HG03175 (cell line): ENCODE measurements at regions not wholly inside any gene's neighbourhood (a gene's known extent, or its start where the extent isn't known, plus 50 kb on each side); places are given as distances from the start of the nearest gene placed in this dataset.
"Not testable (repeated sequence)": the region's sequence is repeated elsewhere in the genome, so short reads cannot be mapped to it uniquely, and the experiment has no call there.

Experiments used
- ATAC-seq: cut with Tn5 transposase; IDR thresholded peaks from one replicate; pipeline ENCODE4 v1.9.1; 2021; ENCODE audit warnings: mild to moderate bottlenecking, moderate library complexity; ENCODE audit not compliant: unreplicated experiment

GRCh38 chr3:176357891-176358290 is 839.4 kb downstream of the TBL1XR1 start:
- no peak for ATAC-seq

- no peak for ATAC-seq
Measured at GRCh38 chr3:176354843-176355242, 842.4 kb downstream of the TBL1XR1 start.

GRCh38 chr3:176352716-176353334 is 844.5 kb downstream of the TBL1XR1 start:
- ATAC-seq, result no peak

- no peak for ATAC-seq
Measured at GRCh38 chr3:176351408-176351807, 845.9 kb downstream of the TBL1XR1 start.

- ATAC-seq, result no peak
Measured at GRCh38 chr3:176349706-176350105, 847.6 kb downstream of the TBL1XR1 start.

- no peak for ATAC-seq
Measured at GRCh38 chr3:176347424-176348146, 849.7 kb downstream of the TBL1XR1 start.

- ATAC-seq, result no peak
Measured at GRCh38 chr3:176341963-176342362, 855.3 kb downstream of the TBL1XR1 start.

- no peak for ATAC-seq
Measured at GRCh38 chr3:176328666-176329065, 868.6 kb downstream of the TBL1XR1 start.

GRCh38 chr3:176328198-176328597 is 869.1 kb downstream of the TBL1XR1 start:
- ATAC-seq, result no peak

- ATAC-seq, result not testable (repeated sequence)
Measured at GRCh38 chr3:176326894-176327490, 870.3 kb downstream of the TBL1XR1 start.

GRCh38 chr3:176321532-176321931 is 875.8 kb downstream of the TBL1XR1 start:
- not testable (repeated sequence) for ATAC-seq

- ATAC-seq, result no peak
Measured at GRCh38 chr3:176321099-176321498, 876.2 kb downstream of the TBL1XR1 start.

GRCh38 chr3:176313426-176313825 is 883.9 kb downstream of the TBL1XR1 start:
- no peak for ATAC-seq

- no peak for ATAC-seq
Measured at GRCh38 chr3:176310641-176311040, 886.6 kb downstream of the TBL1XR1 start.

- no peak for ATAC-seq
Measured at GRCh38 chr3:176302271-176302670, 895.0 kb downstream of the TBL1XR1 start.

- no peak for ATAC-seq
Measured at GRCh38 chr3:176296066-176296597, 901.1 kb downstream of the TBL1XR1 start.

- no peak for ATAC-seq
Measured at GRCh38 chr3:176293276-176293675, 904.0 kb downstream of the TBL1XR1 start.

GRCh38 chr3:176286476-176287085 is 910.7 kb downstream of the TBL1XR1 start:
- ATAC-seq, result no peak

GRCh38 chr3:176275538-176275937 is 921.7 kb downstream of the TBL1XR1 start:
- no peak for ATAC-seq

GRCh38 chr3:176275113-176275512 is 922.2 kb downstream of the TBL1XR1 start:
- no peak for ATAC-seq

- no peak for ATAC-seq
Measured at GRCh38 chr3:176274161-176274560, 923.1 kb downstream of the TBL1XR1 start.
